ENCODE measurements at regions not wholly inside any gene's neighbourhood (a gene's known extent, or its start where the extent isn't known, plus 50 kb on each side); places are given as distances from the start of the nearest gene placed in this dataset.

DNA sequence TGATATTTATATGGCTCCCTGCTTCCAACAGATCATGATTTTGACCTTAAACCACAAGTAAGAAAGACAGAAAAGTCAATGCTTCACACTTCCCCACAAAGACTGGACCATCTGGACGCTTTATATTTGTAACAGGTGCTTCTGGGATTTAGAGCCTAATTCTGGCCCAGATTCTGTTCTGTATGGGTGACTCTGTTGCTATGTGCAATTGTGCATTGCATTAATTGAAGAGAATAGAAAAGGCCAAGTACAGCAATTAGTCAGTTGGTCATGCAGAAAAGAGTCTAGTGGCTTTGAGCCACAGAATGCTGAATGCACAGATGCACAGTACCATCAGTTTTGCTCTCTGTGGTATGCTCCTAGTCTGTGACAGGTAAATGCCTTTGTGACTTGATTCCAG lies 657.4 kb upstream of the ATXN8OS start:
- Histone ChIP-seq H2AFZ (ENCODE audit: low read depth, low read length, severe bottlenecking) (no peak overlapping the region), H3F3A (ENCODE audit: insufficient read depth) (no peaks in the 10 kb centered on the region), H3K9me2 (replicated peaks; ENCODE audit: insufficient read depth, low read length) (no peaks in the 10 kb centered on the region), H4K20me1 (ENCODE audit: low read depth, low read length) (no peaks in the 10 kb centered on the region), H3K4me3 (ENCODE audit: insufficient read depth, low read length, poor library complexity, severe bottlenecking) (no peak overlapping the region), H3K79me2 (ENCODE audit: insufficient read depth, low read length) (no peaks in the 10 kb centered on the region), H3K36me3 (ENCODE audit: low read length) (no peaks in the 10 kb centered on the region), H3K9ac (ENCODE audit: low read length) (no peak overlapping the region), H3K4me2 (ENCODE audit: low read depth, low read length, poor library complexity, severe bottlenecking) (no peak overlapping the region), H3K27ac (ENCODE audit: low read depth, low read length) (no peak overlapping the region), H3K9me3 (ENCODE audit: insufficient read depth, low read length) (no peaks in the 10 kb centered on the region), H3K27me3 (ENCODE audit: low read length) (no peaks in the 10 kb centered on the region)
- TF ChIP-seq, protein P1, sequence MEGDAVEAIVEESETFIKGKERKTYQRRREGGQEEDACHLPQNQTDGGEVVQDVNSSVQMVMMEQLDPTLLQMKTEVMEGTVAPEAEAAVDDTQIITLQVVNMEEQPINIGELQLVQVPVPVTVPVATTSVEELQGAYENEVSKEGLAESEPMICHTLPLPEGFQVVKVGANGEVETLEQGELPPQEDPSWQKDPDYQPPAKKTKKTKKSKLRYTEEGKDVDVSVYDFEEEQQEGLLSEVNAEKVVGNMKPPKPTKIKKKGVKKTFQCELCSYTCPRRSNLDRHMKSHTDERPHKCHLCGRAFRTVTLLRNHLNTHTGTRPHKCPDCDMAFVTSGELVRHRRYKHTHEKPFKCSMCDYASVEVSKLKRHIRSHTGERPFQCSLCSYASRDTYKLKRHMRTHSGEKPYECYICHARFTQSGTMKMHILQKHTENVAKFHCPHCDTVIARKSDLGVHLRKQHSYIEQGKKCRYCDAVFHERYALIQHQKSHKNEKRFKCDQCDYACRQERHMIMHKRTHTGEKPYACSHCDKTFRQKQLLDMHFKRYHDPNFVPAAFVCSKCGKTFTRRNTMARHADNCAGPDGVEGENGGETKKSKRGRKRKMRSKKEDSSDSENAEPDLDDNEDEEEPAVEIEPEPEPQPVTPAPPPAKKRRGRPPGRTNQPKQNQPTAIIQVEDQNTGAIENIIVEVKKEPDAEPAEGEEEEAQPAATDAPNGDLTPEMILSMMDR (IDR thresholded peaks at IDR 0.05; ENCODE audit: insufficient read depth, low read length, poor library complexity, severe bottlenecking): no peak
- TF ChIP-seq EZH2phosphoT487 (conservative IDR thresholded peaks at IDR 0.05; ENCODE audit: low read length): no peak

DNA sequence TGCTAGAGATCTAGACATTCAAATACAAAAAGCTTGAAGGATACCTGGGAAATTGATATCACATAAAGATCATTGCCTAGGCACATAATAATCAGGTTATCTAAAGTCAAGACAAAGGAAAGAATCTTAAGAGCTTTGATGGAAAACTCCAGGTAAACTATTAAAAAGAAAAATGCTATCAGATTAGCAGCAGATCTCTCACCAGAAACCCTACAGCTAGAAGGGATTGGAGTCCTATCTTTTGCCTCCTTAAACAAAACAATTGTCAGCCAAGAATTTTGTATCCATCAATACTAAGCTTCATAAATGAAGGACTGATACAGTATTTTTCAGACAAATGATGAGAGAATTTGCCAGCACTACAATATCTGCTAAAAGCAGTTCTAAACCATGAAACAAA lies 682.4 kb upstream of the ATXN8OS start:
- no peaks in the 10 kb centered on the region for H3K9me2 ChIP-seq (replicated peaks; ENCODE audit: insufficient read depth, low read length)
- H2AFZ ChIP-seq (ENCODE audit: low read depth, low read length, severe bottlenecking): no peak overlapping the region
- H3K9ac ChIP-seq (ENCODE audit: low read length): no peak overlapping the region
- no peaks in the 10 kb centered on the region for H3K36me3 ChIP-seq (ENCODE audit: low read length)
- peaks cover 20% of the 10 kb centered on the region; the same call in 1 of the 2 replicates for H3K9me3 ChIP-seq (ENCODE audit: insufficient read depth, low read length)
- TF ChIP-seq, protein P1 (IDR thresholded peaks at IDR 0.05; ENCODE audit: insufficient read depth, low read length, poor library complexity, severe bottlenecking): no peak
- no peak for TF ChIP-seq EZH2phosphoT487 (conservative IDR thresholded peaks at IDR 0.05; ENCODE audit: low read length)
- H3F3A ChIP-seq (ENCODE audit: insufficient read depth): no peaks in the 10 kb centered on the region
- no peak overlapping the region for H3K27ac ChIP-seq (ENCODE audit: low read depth, low read length)
- no peak overlapping the region for H3K4me2 ChIP-seq (ENCODE audit: low read depth, low read length, poor library complexity, severe bottlenecking)
- H3K79me2 ChIP-seq (ENCODE audit: insufficient read depth, low read length): no peaks in the 10 kb centered on the region
- H3K27me3 ChIP-seq (ENCODE audit: low read length): no peaks in the 10 kb centered on the region
- no peak overlapping the region for H3K4me3 ChIP-seq (ENCODE audit: insufficient read depth, low read length, poor library complexity, severe bottlenecking)
- H4K20me1 ChIP-seq (ENCODE audit: low read depth, low read length): no peaks in the 10 kb centered on the region

DNA sequence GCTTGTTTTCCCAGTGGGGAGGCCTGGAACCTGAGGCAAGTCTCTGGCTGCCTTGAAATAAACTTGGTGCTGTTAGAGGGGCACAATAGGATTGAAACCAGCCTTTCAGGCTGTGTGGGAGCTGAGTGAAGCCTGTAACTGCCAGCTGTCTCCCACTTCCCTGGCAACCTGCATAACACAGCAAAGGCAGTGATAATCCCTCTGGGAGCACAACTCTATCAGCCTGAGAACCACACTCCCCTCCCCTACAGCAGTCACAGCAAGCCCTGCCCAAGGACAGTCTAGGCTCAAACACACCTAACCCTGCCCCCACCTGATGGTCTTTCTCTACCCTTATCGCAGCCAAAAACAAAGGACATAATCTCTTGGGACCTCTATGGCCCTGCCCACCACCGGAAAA lies 683.8 kb upstream of the ATXN8OS start:
- Histone ChIP-seq H3K27ac (ENCODE audit: low read depth, low read length) (no peak overlapping the region), H3K9me3 (ENCODE audit: insufficient read depth, low read length) (peaks cover 26% of the 10 kb centered on the region; the same call in 1 of the 2 replicates), H3K4me2 (ENCODE audit: low read depth, low read length, poor library complexity, severe bottlenecking) (no peak overlapping the region), H3K4me3 (ENCODE audit: insufficient read depth, low read length, poor library complexity, severe bottlenecking) (no peak overlapping the region), H2AFZ (ENCODE audit: low read depth, low read length, severe bottlenecking) (no peak overlapping the region), H3K36me3 (ENCODE audit: low read length) (no peaks in the 10 kb centered on the region), H3K27me3 (ENCODE audit: low read length) (no peaks in the 10 kb centered on the region), H4K20me1 (ENCODE audit: low read depth, low read length) (no peaks in the 10 kb centered on the region), H3K9ac (ENCODE audit: low read length) (no peak overlapping the region), H3K79me2 (ENCODE audit: insufficient read depth, low read length) (no peaks in the 10 kb centered on the region), H3K9me2 (replicated peaks; ENCODE audit: insufficient read depth, low read length) (no peaks in the 10 kb centered on the region), H3F3A (ENCODE audit: insufficient read depth) (no peaks in the 10 kb centered on the region)
- TF ChIP-seq, protein P1 (IDR thresholded peaks at IDR 0.05; ENCODE audit: insufficient read depth, low read length, poor library complexity, severe bottlenecking): no peak
- no peak for TF ChIP-seq EZH2phosphoT487 (conservative IDR thresholded peaks at IDR 0.05; ENCODE audit: low read length)
